Stomach (tissue), 8 donors: ENCODE measurements at regions not wholly inside any gene's neighbourhood (a gene's known extent, or its start where the extent isn't known, plus 50 kb on each side); places are given as distances from the start of the nearest gene placed in this dataset.
A peak's percentile ranks its signal among the peaks of the same experiment; 100 is the strongest.

Source experiments
- DNase-seq, 2 donors: peaks; one replicate each; pipeline versions ENCODE4 v3.0.0 to v3.0.0-alpha.2; 2013 to 2019
- H3K27ac ChIP-seq, 5 donors: fragments of 200-600 bp in 4 of 5; sonication (generic) in 4 of 5; one replicate each; pipeline ENCODE4 v1.5.1; 2013 to 2019; ENCODE audit warnings: mild to moderate bottlenecking in 1 of 5, moderate library complexity in 1 of 5
- H3K27me3 ChIP-seq, 3 donors: fragments of 200-600 bp; sonication (generic); one replicate each; pipeline ENCODE4 v1.5.1; 2017 to 2019; ENCODE audit warnings: mixed run types in 1 of 3
- H3K36me3 ChIP-seq, 4 donors: fragments of 200-600 bp; sonication (generic); 1 replicate in 3 of 4; 2 replicates in 1 of 4; pipeline ENCODE4 v1.5.1; 2016 to 2019
- H3K4me1 ChIP-seq, 4 donors: fragments of 200-600 bp; sonication (generic); one replicate each; pipeline ENCODE4 v1.5.1; 2016 to 2019
- H3K4me3 ChIP-seq, 4 donors: fragments of 200-600 bp; sonication (generic) in 3 of 4; one replicate each; pipeline ENCODE4 v1.5.1; 2016 to 2019; ENCODE audit warnings: mild to moderate bottlenecking in 1 of 4
- H3K9me3 ChIP-seq, 4 donors: fragments of 200-600 bp; sonication (generic); one replicate each; pipeline ENCODE4 v1.5.1; 2016 to 2019
- CTCF ChIP-seq, 7 experiments: fragments of 450-650 bp in 4 of 7; fragments of 200-600 bp in 3 of 7; sonication (generic) in 3 of 7; IDR thresholded peaks; one replicate each; pipeline ENCODE4 v1.5.1; 2016 to 2019; ENCODE audit warnings: antibody characterized with exemption in 7 of 7, control low read depth in 2 of 7, mild to moderate bottlenecking in 1 of 7
- EP300 ChIP-seq: sonication (generic); formaldehyde crosslinking; IDR thresholded peaks from one replicate; pipeline ENCODE4 v1.6.1; 2017; ENCODE audit warnings: antibody characterized with exemption
- POLR2A ChIP-seq, 4 donors: fragments of 450-650 bp; IDR thresholded peaks; one replicate each; pipeline ENCODE4 v1.6.1; 2016; ENCODE audit warnings: antibody characterized with exemption in 4 of 4, control low read depth in 2 of 4, mild to moderate bottlenecking in 1 of 4, moderate library complexity in 1 of 4
- POLR2AphosphoS5 ChIP-seq, 3 donors: sonication (generic); formaldehyde crosslinking; IDR thresholded peaks; one replicate each; pipeline ENCODE4 v1.6.1; 2016; ENCODE audit warnings: antibody characterized with exemption in 3 of 3
- WGBS, 5 donors: extraction: QIAGEN DNeasy Blood & Tissue Kit in 3 of 5; methylation state at CpG; one replicate each; pipeline versions ENCODE4 v1.1.5 to v1.1.7; 2013 to 2018; 5-methylcytosine and 5-hydroxymethylcytosine counted together
- intact Hi-C: fragments of 100-400 bp; cut with DNase I; formaldehyde crosslinking; loops from one replicate; pipeline ENCODE4 v1.15.1; 2023; ENCODE audit warnings: low total_unique reads
- donor health status: healthy with polysubstance abuse.
- donor health status: Bipolar disorder and iron deficiency.
- donor health status: healthy.

GRCh38 chr5:155529362-155529761, 515.8 kb downstream of the KIF4B start:
- TF ChIP-seq CTCF (IDR thresholded peaks at IDR 0.05) (no peak), EP300 (no peak), POLR2AphosphoS5 (IDR thresholded peaks at IDR 0.05) (no peak), POLR2A (IDR thresholded peaks at IDR 0.05) (no peak)
- no peaks in the 10 kb centered on the region for H3K36me3 ChIP-seq
- no peaks in the 10 kb centered on the region for H3K27me3 ChIP-seq
- no peaks in the 10 kb centered on the region for H3K4me1 ChIP-seq
- intact Hi-C loops = no loop called here
- no peak overlapping the region for H3K4me3 ChIP-seq
- peak in 1 of 2 donors; percentile 6 for DNase-seq
- 51 to 71% (median 68%) methylated on average over 2 of the region's 2 CpGs for WGBS, 5 donors
- no peaks in the 10 kb centered on the region for H3K9me3 ChIP-seq
- no peak overlapping the region for H3K27ac ChIP-seq

- TF ChIP-seq POLR2A (IDR thresholded peaks at IDR 0.05) = no peak
- TF ChIP-seq EP300 = no peak
- no peak for TF ChIP-seq CTCF (IDR thresholded peaks at IDR 0.05)
- DNase-seq = no peak
- Histone ChIP-seq H3K4me3 (no peak overlapping the region), H3K4me1 (no peaks in the 10 kb centered on the region), H3K27ac (no peak overlapping the region), H3K36me3 (no peaks in the 10 kb centered on the region), H3K9me3 (no peaks in the 10 kb centered on the region), H3K27me3 (no peaks in the 10 kb centered on the region)
- intact Hi-C loops = no loop called here
Measured at GRCh38 chr5:155530046-155530445, 516.5 kb downstream of the KIF4B start.

- Histone ChIP-seq H3K4me3 (no peak overlapping the region), H3K27ac (no peak overlapping the region), H3K27me3 (no peaks in the 10 kb centered on the region), H3K9me3 (no peaks in the 10 kb centered on the region), H3K4me1 (no peaks in the 10 kb centered on the region), H3K36me3 (no peaks in the 10 kb centered on the region)
- intact Hi-C loops = no loop called here
- 56 to 62% (median 58%) methylated on average over 4 of the region's 4 CpGs for WGBS, 5 donors
- TF ChIP-seq CTCF (IDR thresholded peaks at IDR 0.05) (no peak), EP300 (no peak), POLR2A (IDR thresholded peaks at IDR 0.05) (no peak), POLR2AphosphoS5 (IDR thresholded peaks at IDR 0.05) (no peak)
- no peak for DNase-seq
Measured at GRCh38 chr5:155532621-155533311, 519.2 kb downstream of the KIF4B start.

GRCh38 chr5:155540000-155540595, 526.5 kb downstream of the KIF4B start:
- no peak for DNase-seq
- peaks cover 0 to 10% (median 7%) of the 10 kb centered on the region in 4 donors for H3K9me3 ChIP-seq
- no peaks in the 10 kb centered on the region for H3K4me1 ChIP-seq
- intact Hi-C loops = no loop called here
- no peaks in the 10 kb centered on the region for H3K27me3 ChIP-seq
- H3K4me3 ChIP-seq = no peak overlapping the region
- H3K27ac ChIP-seq = no peak overlapping the region
- 7 to 16% (median 9%) methylated on average over 2 of the region's 2 CpGs for WGBS, 5 donors
- no peaks in the 10 kb centered on the region for H3K36me3 ChIP-seq
- no peak for TF ChIP-seq POLR2AphosphoS5 (IDR thresholded peaks at IDR 0.05)
- no peak for TF ChIP-seq POLR2A (IDR thresholded peaks at IDR 0.05)
- no peak for TF ChIP-seq CTCF (IDR thresholded peaks at IDR 0.05)
- TF ChIP-seq EP300 = no peak
